Endothelial cell of umbilical vein (primary cell): ENCODE measurements at regions not wholly inside any gene's neighbourhood (a gene's known extent, or its start where the extent isn't known, plus 50 kb on each side); places are given as distances from the start of the nearest gene placed in this dataset.

ENCODE experiments used
- EZH2 ChIP-seq: IDR thresholded peaks from 2 replicates; pipeline ENCODE4 v1.6.1; 2012; ENCODE audit warnings: borderline replicate concordance, low read depth, mild to moderate bottlenecking, moderate library complexity, low read length, inconsistent platforms; ENCODE audit not compliant: severe bottlenecking
- FOS ChIP-seq: IDR thresholded peaks from 2 replicates; pipeline ENCODE4 v1.6.1; 2011; ENCODE audit warnings: mild to moderate bottlenecking, low read length, moderate library complexity, borderline replicate concordance; ENCODE audit not compliant: insufficient read depth
- MAX ChIP-seq: IDR thresholded peaks from 2 replicates; pipeline ENCODE4 v1.6.1; 2011; ENCODE audit not compliant: insufficient read depth, insufficient read length
- MYC ChIP-seq: IDR thresholded peaks from one replicate; pipeline ENCODE4 v1.6.1; 2011; ENCODE audit warnings: mild to moderate bottlenecking, low read depth, low read length
- POLR2A ChIP-seq: IDR thresholded peaks from 2 replicates; pipeline ENCODE4 v1.6.1; 2012; ENCODE audit warnings: low read depth, mild to moderate bottlenecking, control low read depth, low read length
- POLR2AphosphoS5 ChIP-seq: IDR thresholded peaks from 2 replicates; pipeline ENCODE4 v1.6.1; 2012; ENCODE audit warnings: low read depth, mild to moderate bottlenecking, control low read depth, low read length, moderate library complexity; ENCODE audit not compliant: insufficient read depth
- TF ChIP-seq, protein P1 (sequence below), 2 donors: IDR thresholded peaks; 1 replicate in 1 of 2; 2 replicates in 1 of 2; pipeline ENCODE4 v1.5.1; 2011; ENCODE audit warnings: low read length in 2 of 2, mild to moderate bottlenecking in 2 of 2, moderate library complexity in 2 of 2, control low read depth in 1 of 2, inconsistent platforms in 1 of 2, low read depth in 1 of 2; ENCODE audit not compliant: insufficient read depth in 1 of 2; ENCODE audit errors: extremely low read depth in 1 of 2

DNA sequence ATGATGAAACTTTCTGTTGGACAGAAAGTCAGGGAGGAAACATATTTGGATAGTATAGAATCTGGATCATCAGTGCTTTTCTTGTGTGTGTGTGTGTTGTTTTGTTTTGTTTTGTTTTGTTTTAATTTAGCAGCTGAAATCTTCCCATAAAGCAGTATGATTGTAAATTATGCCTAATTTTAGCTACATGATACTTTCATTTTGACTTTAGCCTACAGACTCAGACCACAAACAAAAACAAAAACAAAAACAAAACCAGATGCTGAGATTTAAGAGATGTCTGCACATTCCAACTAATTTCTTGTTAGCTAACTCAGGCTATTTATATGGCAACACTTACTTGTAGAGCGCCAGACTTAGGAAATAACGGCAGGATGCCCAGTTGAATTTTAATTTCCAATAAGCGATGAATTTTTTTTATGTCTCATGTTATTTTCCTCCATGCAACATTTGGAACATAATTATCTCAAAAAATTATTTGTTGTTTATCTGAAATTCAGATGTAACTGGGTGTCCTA lies 119.5 kb upstream of the TRPC7 start:
- TF ChIP-seq, protein P1, sequence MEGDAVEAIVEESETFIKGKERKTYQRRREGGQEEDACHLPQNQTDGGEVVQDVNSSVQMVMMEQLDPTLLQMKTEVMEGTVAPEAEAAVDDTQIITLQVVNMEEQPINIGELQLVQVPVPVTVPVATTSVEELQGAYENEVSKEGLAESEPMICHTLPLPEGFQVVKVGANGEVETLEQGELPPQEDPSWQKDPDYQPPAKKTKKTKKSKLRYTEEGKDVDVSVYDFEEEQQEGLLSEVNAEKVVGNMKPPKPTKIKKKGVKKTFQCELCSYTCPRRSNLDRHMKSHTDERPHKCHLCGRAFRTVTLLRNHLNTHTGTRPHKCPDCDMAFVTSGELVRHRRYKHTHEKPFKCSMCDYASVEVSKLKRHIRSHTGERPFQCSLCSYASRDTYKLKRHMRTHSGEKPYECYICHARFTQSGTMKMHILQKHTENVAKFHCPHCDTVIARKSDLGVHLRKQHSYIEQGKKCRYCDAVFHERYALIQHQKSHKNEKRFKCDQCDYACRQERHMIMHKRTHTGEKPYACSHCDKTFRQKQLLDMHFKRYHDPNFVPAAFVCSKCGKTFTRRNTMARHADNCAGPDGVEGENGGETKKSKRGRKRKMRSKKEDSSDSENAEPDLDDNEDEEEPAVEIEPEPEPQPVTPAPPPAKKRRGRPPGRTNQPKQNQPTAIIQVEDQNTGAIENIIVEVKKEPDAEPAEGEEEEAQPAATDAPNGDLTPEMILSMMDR (IDR thresholded peaks at IDR 0.05; ENCODE audit: extremely low read depth in 1 of 2, insufficient read depth in 1 of 2, low read depth in 1 of 2, low read length in 2 of 2), result no peak
- no peak for TF ChIP-seq POLR2A
- no peak for TF ChIP-seq POLR2AphosphoS5
- no peak for TF ChIP-seq MYC
- no peak for TF ChIP-seq MAX
- TF ChIP-seq EZH2, result no peak
- no peak for TF ChIP-seq FOS
